PC-3 (cell line): ENCODE measurements at regions not wholly inside any gene's neighbourhood (a gene's known extent, or its start where the extent isn't known, plus 50 kb on each side); places are given as distances from the start of the nearest gene placed in this dataset.
"Not testable (repeated sequence)": the region's sequence is repeated elsewhere in the genome, so short reads cannot be mapped to it uniquely, and the experiment has no call there.

ENCODE experiments used
- ATAC-seq: fragments of 200-7000 bp; cut with Tn5 transposase; 2 replicates; pipeline ENCODE4 v1.9.1; 2020; ENCODE audit warnings: mild to moderate bottlenecking, moderate library complexity
- BruUV-seq: library from RNA; stranded (reverse); fragments of 400-500 nt; replicated peaks from 2 replicates; lab custom pipeline; 2021; lab: Mats Ljungman, UMichigan
- CTCF ChIA-PET: fragments of 300-600 bp; sonication (Branson Sonifier 250); formaldehyde crosslinking; loops from one replicate; lab custom pipeline; 2022; ENCODE audit warnings: antibody characterized with exemption; lab: Charles Lee
- POLR2A ChIA-PET: fragments of 300-600 bp; sonication (Branson Sonifier 250); formaldehyde crosslinking; loops from one replicate; lab custom pipeline; 2022; ENCODE audit warnings: antibody characterized with exemption; ENCODE audit not compliant: unreplicated experiment; lab: Charles Lee
- DNase-seq: peaks from one replicate; pipeline ENCODE4 v3.0.0-alpha.2; 2015
- H2AFZ ChIP-seq: fragments of 300-600 bp; sonication (generic); 2 replicates; pipeline ENCODE4 v1.6.0; 2016; ENCODE audit warnings: antibody characterized with exemption, low read length
- H3F3A ChIP-seq: fragments of 300-600 bp; sonication (generic); one replicate; pipeline ENCODE4 v1.6.0; 2017; ENCODE audit warnings: antibody characterized with exemption, low read length, control low read depth, mild to moderate bottlenecking; ENCODE audit not compliant: unreplicated experiment
- H3K27ac ChIP-seq: fragments of 300-600 bp; sonication (generic); 2 replicates; pipeline ENCODE4 v1.5.1; 2016; ENCODE audit warnings: mild to moderate bottlenecking, low read length
- H3K27me3 ChIP-seq: fragments of 300-600 bp; sonication (generic); 2 replicates; pipeline ENCODE4 v1.6.1; 2016; ENCODE audit warnings: low read length, mixed read lengths
- H3K36me3 ChIP-seq: fragments of 300-600 bp; sonication (generic); 2 replicates; pipeline ENCODE4 v1.6.1; 2016; ENCODE audit warnings: low read depth, mixed run types, low read length, mixed read lengths
- H3K4me1 ChIP-seq: fragments of 300-600 bp; sonication (generic); 2 replicates; pipeline ENCODE4 v1.5.1; 2016; ENCODE audit warnings: low read length; ENCODE audit not compliant: insufficient read depth
- H3K4me2 ChIP-seq: fragments of 300-600 bp; sonication (generic); 2 replicates; pipeline ENCODE4 v1.6.0; 2016; ENCODE audit warnings: low read length
- H3K4me3 ChIP-seq: fragments of 300-600 bp; sonication (generic); 2 replicates; pipeline ENCODE4 v1.5.1; 2016; ENCODE audit warnings: mild to moderate bottlenecking, low read length, mixed read lengths
- H3K79me2 ChIP-seq: fragments of 300-600 bp; sonication (generic); 2 replicates; pipeline ENCODE4 v1.6.1; 2017; ENCODE audit warnings: low read length, mixed read lengths
- H3K9ac ChIP-seq: fragments of 300-600 bp; sonication (generic); 2 replicates; pipeline ENCODE4 v1.6.0; 2016; ENCODE audit warnings: mild to moderate bottlenecking, low read length
- H3K9me2 ChIP-seq: fragments of 300-600 bp; sonication (generic); replicated peaks from 2 replicates; pipeline ENCODE4 v1.6.1; 2016; ENCODE audit warnings: mixed run types, low read length, mixed read lengths
- H3K9me3 ChIP-seq: fragments of 300-600 bp; sonication (generic); 2 replicates; pipeline ENCODE4 v1.6.1; 2016; ENCODE audit warnings: low read length, mixed read lengths
- H4K20me1 ChIP-seq: fragments of 300-600 bp; sonication (generic); 2 replicates; pipeline ENCODE4 v1.6.1; 2016; ENCODE audit warnings: low read length, mixed read lengths
- EZH2 ChIP-seq: fragments of 300-600 bp; sonication (generic); IDR thresholded peaks from one replicate; pipeline ENCODE4 v1.6.1; 2017; ENCODE audit warnings: antibody characterized with exemption, mild to moderate bottlenecking, low read length; ENCODE audit not compliant: unreplicated experiment
- EZH2phosphoT487 ChIP-seq: fragments of 300-600 bp; sonication (generic); IDR thresholded peaks from 2 replicates; pipeline ENCODE4 v1.6.1; 2018; ENCODE audit warnings: mild to moderate bottlenecking, antibody characterized with exemption, low read length, borderline replicate concordance
- intact Hi-C: fragments of 100-400 bp; cut with micrococcal nuclease; formaldehyde crosslinking; loops from 2 replicates; pipeline ENCODE4 v1.9.0; 2023
- TF ChIP-seq, protein P1 (sequence below): fragments of 300-600 bp; sonication (generic); conservative IDR thresholded peaks from 2 replicates; pipeline ENCODE4 v1.5.1; 2017; ENCODE audit warnings: antibody characterized with exemption, low read depth, mild to moderate bottlenecking, low read length

DNA sequence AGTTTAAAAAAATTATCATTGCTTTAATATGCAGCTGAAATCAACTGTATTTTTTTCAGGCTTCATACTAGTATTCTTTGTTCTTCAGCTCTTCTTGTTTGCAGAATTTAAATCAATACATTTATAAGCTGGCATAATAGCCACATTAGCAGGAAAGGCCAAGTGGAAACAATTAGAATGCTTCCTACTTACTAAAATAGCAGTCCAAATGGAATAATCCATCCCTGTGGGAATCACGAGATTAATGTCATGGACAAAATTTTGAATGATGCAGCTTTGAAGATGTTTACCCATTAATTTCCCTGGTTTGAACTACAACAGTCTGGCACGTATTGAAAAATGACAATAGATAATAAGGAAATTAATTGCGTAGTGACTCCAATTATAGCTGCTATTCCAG is 2650.8 kb downstream of the PCDH9 start:
- Histone ChIP-seq H3K4me2 (no peak overlapping the region), H3K27ac (no peak overlapping the region), H3K4me3 (no peak overlapping the region), H3F3A (no peaks in the 10 kb centered on the region), H2AFZ (no peak overlapping the region), H3K4me1 (no peaks in the 10 kb centered on the region), H4K20me1 (no peaks in the 10 kb centered on the region), H3K9me3 (no peaks in the 10 kb centered on the region), H3K27me3 (no peaks in the 10 kb centered on the region), H3K9me2 (no peaks in the 10 kb centered on the region), H3K9ac (no peak overlapping the region), H3K36me3 (no peaks in the 10 kb centered on the region), H3K79me2 (no peaks in the 10 kb centered on the region)
- ChIA-PET POLR2A (no interaction called here), CTCF (no interaction called here)
- DNase-seq (no peak), ATAC-seq (no peak)
- intact Hi-C loops = no loop called here
- BruUV-seq = no TSS peak
- TF ChIP-seq EZH2 (no peak), EZH2phosphoT487 (no peak)
- TF ChIP-seq, protein P1, sequence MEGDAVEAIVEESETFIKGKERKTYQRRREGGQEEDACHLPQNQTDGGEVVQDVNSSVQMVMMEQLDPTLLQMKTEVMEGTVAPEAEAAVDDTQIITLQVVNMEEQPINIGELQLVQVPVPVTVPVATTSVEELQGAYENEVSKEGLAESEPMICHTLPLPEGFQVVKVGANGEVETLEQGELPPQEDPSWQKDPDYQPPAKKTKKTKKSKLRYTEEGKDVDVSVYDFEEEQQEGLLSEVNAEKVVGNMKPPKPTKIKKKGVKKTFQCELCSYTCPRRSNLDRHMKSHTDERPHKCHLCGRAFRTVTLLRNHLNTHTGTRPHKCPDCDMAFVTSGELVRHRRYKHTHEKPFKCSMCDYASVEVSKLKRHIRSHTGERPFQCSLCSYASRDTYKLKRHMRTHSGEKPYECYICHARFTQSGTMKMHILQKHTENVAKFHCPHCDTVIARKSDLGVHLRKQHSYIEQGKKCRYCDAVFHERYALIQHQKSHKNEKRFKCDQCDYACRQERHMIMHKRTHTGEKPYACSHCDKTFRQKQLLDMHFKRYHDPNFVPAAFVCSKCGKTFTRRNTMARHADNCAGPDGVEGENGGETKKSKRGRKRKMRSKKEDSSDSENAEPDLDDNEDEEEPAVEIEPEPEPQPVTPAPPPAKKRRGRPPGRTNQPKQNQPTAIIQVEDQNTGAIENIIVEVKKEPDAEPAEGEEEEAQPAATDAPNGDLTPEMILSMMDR = no peak

DNA sequence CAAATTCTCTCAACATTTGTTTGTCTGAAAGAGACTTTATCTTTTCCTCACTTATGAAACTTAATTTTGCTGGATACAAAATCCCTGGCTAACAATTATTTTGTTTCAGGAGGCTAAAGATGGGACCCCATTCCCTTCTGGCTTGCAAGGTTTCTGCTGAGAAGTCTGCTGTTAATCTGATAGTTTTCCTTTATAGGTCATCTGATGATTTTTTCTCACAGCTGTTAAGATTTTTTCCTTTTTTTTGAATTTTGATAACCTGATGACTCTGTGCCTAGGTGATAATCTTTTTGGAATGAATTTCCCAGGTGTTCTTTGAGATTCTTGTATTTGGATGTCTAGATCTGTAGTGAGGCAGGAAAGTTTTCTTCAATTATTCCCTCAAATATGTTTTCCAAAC is 2661.4 kb downstream of the PCDH9 start:
- TF ChIP-seq, protein P1 = no peak
- no peak for TF ChIP-seq EZH2phosphoT487
- Histone ChIP-seq H3K4me3 (no peak overlapping the region), H3K9me3 (no peaks in the 10 kb centered on the region), H3K4me2 (no peak overlapping the region), H3K9me2 (no peaks in the 10 kb centered on the region), H3K27ac (no peak overlapping the region), H3K27me3 (no peaks in the 10 kb centered on the region), H3K9ac (no peak overlapping the region), H3F3A (no peaks in the 10 kb centered on the region), H2AFZ (no peak overlapping the region), H3K4me1 (no peaks in the 10 kb centered on the region), H3K36me3 (no peaks in the 10 kb centered on the region), H3K79me2 (no peaks in the 10 kb centered on the region), H4K20me1 (no peaks in the 10 kb centered on the region)
- POLR2A ChIA-PET = no interaction called here
- BruUV-seq = no TSS peak
- CTCF ChIA-PET = no interaction called here
- intact Hi-C loops = no loop called here
- ATAC-seq (no peak), DNase-seq (no peak)

DNA sequence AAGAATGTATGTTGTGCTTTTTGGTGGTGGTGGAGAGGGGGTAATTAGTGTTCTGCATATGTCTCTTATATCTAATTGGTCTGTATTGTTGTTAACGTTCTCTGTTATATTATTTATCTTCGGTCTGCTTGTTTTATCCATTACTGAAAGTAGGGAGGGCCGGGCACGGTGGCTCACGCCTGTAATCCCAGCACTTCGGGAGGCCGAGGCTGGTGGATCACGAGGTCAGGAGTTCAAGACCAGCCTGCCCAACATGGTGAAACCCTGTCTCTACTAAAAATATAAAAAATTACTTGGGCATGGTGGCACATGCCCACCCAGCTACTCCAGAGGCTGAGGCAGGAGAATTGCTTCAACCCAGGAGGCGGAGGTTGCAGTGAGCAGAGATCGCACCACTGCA is 2672.1 kb downstream of the PCDH9 start:
- intact Hi-C loops = loop anchor here (10.0 kb wide), 1 partner anchor 257 kb away; no protein-coding TSS in a partner anchor
- H3F3A ChIP-seq, H3K27ac ChIP-seq, ATAC-seq, H2AFZ ChIP-seq, CTCF ChIA-PET, H3K9me2 ChIP-seq, H3K4me2 ChIP-seq, H3K4me3 ChIP-seq, H3K36me3 ChIP-seq, H3K9ac ChIP-seq, H3K79me2 ChIP-seq, DNase-seq, H3K4me1 ChIP-seq, H4K20me1 ChIP-seq, BruUV-seq, POLR2A ChIA-PET, H3K27me3 ChIP-seq, H3K9me3 ChIP-seq: not testable (repeated sequence)
